HG03175 (cell line): ENCODE measurements at regions not wholly inside any gene's neighbourhood (a gene's known extent, or its start where the extent isn't known, plus 50 kb on each side); places are given as distances from the start of the nearest gene placed in this dataset.

Source experiments
- ATAC-seq: cut with Tn5 transposase; IDR thresholded peaks from one replicate; pipeline ENCODE4 v1.9.1; 2021; ENCODE audit warnings: mild to moderate bottlenecking, moderate library complexity; ENCODE audit not compliant: unreplicated experiment

DNA sequence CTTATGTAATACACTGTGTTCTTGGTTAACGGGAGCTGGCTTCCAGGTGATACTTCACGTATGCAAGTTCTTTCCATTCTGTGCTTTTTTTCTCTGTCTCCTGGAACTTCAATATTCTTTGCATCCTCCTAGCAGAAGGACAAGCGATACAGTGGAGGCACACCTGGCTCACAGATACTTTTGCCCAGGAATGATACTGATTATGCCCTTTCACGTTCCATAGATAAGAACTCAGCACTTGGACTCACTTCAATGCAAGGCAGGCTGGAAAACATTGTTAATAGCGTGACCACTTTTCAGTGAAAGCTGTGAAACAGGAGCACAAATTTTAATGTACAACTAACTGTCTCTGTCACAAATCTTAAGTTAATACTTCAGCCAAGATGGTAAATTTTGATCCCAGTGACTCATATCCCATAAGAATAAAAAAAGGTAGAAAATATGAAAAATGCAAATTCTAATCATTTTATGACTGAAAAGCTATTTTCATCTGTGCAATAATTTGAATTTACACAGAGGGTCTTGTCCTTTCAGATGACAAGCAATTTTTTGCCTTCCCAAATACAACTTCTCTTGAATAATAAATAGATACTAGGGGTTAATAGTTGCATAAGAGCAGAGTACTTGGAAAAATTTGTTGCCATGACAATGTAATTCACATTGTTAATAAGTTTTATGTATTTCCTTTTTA lies 919.0 kb downstream of the GALC start:
- no peak for ATAC-seq

GRCh38 chr14:87067591-87067990 lies 925.4 kb downstream of the GALC start:
- no peak for ATAC-seq

DNA sequence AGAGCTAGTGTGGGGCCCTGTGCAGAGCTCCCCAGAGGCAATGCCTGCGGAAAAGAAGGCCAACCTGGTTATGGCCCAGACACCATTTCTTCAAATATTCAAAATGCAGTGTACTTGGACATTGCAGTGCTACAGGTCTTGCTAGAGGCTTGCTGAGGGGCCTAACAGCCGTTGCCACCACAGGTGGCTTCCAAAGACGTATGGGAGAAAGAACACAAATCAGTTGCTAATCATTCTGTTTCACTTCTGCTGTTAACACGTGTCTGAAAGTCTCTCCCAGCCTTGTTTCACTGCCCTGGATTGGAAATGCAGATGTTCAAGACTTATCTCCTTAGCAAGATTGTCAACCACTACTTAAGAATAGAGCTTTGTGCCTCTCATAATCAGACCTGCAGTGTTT lies 925.9 kb downstream of the GALC start:
- no peak for ATAC-seq

- no peak for ATAC-seq
Observed at GRCh38 chr14:87066221-87066817, 926.7 kb downstream of the GALC start.

DNA sequence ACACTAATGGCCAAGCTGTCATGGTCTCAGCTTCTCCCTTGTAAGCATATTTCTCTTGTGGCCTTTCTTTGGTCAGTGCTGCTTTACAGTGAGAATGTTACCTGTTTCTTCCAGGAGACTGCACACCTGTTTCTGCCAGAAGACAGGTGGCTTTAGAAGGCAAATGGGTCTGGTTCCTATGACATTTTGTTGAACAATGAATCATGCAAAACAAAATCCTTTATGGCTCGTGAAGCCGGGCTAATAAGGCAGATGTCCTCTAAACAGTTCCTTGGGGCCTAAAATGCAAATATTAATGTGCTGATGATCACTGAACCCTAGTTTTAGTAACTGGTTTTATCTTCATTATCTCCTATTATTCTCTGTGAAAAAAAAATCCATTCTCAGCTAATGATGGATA lies 927.6 kb downstream of the GALC start:
- ATAC-seq = no peak

DNA sequence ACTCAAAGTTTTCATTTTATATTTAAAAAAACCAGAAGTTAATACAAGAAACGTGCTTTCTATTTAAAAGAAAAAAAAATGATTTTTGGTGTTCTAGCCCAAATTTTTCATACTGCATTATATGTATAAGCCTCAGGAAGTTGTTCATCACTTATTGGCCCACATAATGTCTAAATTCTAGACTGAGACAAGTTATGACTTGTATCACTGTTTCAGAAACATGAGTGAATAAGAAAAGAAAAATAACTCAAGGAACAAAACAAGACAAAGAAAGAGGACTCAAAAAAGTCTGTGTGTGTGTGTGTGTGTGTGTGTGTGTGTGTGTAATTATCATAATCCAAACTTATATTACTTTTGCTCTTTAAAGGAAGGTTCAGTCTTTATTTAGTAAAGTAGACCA lies 929.8 kb downstream of the GALC start:
- no peak for ATAC-seq

DNA sequence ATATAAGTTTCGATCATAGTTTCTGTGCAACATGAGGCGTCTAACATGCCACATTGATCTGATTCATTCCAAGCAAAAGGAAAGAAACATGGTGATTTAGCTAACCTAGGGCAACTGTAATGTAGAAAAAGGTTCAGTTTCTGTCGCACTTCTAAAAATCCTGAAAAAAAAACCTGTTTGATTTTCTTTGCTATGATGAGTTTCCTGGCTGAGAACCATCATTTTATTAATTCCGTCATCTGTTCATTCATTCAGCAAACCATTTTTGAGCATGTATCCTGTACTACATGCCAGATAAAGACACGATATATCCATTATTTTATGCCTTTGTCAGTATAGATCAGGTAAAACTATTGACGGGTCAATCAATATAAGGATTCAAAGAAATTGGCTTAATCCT lies 932.6 kb downstream of the GALC start:
- ATAC-seq = no peak

GRCh38 chr14:87059060-87059839 lies 933.7 kb downstream of the GALC start:
- ATAC-seq = no peak

- ATAC-seq = no peak
Observed at GRCh38 chr14:87055007-87055406, 938.0 kb downstream of the GALC start.

GRCh38 chr14:87052646-87053225 lies 940.2 kb downstream of the GALC start:
- ATAC-seq = no peak

- no peak for ATAC-seq
Observed at GRCh38 chr14:87050421-87050820, 942.6 kb downstream of the GALC start.

- no peak for ATAC-seq
Observed at GRCh38 chr14:87049950-87050349, 943.0 kb downstream of the GALC start.

- ATAC-seq = no peak
Observed at GRCh38 chr14:87046960-87047359, 946.0 kb downstream of the GALC start.

DNA sequence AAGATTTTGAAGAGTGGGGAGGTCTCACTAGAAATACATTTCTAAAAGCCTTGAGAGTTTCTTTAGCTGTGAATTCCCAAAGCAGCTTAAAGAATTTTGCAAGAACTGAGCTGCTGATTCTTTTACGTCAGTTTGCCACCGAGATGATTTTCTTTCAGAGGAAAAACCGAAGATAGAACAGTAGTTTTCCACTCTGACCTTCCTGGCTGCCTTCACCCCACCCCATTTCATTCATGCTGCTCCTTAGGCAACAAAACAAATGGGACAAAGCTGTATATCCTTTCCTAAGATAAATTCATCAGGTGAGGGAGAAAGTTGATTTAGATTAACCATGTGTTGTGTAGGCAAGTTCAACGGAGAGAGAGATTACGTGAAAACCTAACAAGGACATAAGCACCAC lies 947.0 kb downstream of the GALC start:
- no peak for ATAC-seq

- ATAC-seq = no peak
Observed at GRCh38 chr14:87045246-87045645, 947.7 kb downstream of the GALC start.

- ATAC-seq = no peak
Observed at GRCh38 chr14:87044807-87045206, 948.2 kb downstream of the GALC start.

GRCh38 chr14:87043667-87044200 lies 949.2 kb downstream of the GALC start:
- no peak for ATAC-seq

- no peak for ATAC-seq
Observed at GRCh38 chr14:87042354-87042753, 950.6 kb downstream of the GALC start.

DNA sequence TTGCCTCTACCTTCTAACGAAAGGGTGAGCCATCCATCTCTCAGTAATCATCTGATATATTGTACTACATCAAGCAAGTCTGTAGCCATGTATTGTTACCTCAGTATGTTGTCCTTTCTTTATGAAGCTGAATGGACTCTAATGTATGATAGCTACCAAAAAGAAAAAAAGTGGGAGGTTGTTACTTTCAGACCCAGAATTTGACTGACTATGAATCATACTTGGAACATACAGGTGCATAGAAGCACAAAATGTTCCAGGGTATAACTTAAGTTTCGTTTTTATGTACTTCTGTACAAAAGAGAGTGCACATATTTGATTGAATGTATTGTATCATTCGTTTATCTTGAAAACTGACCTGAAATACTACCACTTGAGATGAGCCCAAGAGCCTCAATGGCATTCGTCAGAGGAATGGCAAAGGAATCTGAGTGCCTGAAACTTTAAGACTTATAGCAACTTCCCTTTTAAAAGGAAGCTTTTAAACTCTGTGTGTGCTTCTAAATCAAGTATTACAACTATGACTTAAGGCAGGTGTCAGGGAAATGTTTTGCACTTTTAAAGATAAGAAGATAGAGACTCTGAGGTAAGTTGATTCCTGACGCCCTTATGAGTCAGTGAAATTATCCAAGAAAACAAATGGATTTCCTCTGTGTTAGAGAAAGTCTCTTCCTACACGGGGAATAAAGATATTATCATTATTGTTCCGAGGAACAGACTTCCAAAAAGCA lies 951.5 kb downstream of the GALC start:
- ATAC-seq = no peak

DNA sequence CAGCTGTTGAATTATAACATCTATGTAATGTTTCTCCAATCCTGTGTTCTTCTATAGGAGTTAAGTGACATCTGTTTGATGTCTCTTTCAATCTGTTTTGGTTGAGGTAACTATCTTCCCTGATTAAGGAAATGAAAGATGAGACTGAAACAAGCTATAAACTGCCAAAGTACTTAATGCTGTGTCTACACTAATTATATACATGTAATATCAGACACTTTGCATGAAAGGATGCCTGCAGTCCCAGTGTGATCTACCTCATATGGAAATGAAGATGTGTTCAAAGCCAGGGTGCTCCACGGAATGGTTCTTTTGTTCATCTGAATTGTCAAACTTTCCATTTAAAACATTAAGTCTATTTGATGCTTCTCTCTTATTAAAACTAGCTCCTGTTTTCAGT lies 958.3 kb downstream of the GALC start:
- no peak for ATAC-seq

- no peak for ATAC-seq
Observed at GRCh38 chr14:87030197-87030596, 962.8 kb downstream of the GALC start.
